Type B pancreatic cell (in vitro differentiated cells): ENCODE measurements at regions not wholly inside any gene's neighbourhood (a gene's known extent, or its start where the extent isn't known, plus 50 kb on each side); places are given as distances from the start of the nearest gene placed in this dataset.

ENCODE experiments used
- DNase-seq: peaks from one replicate; pipeline ENCODE4 v3.0.0; 2021; ENCODE audit warnings: mixed read lengths; ENCODE audit not compliant: unreplicated experiment; ENCODE audit errors: extremely low spot score
- H3K27ac Mint-ChIP-seq: 2 replicates; pipeline ENCODE4 v1.8.0; 2021; ENCODE audit warnings: mild to moderate bottlenecking, mixed read lengths
- H3K27me3 Mint-ChIP-seq: 2 replicates; pipeline ENCODE4 v1.8.0; 2021; ENCODE audit warnings: mixed read lengths
- H3K36me3 Mint-ChIP-seq: 2 replicates; pipeline ENCODE4 v1.8.0; 2021; ENCODE audit warnings: mixed read lengths
- H3K4me1 Mint-ChIP-seq: one replicate; pipeline ENCODE4 v1.8.0; 2021; ENCODE audit warnings: mixed read lengths; ENCODE audit not compliant: unreplicated experiment
- H3K4me3 Mint-ChIP-seq: 2 replicates; pipeline ENCODE4 v1.8.0; 2021; ENCODE audit warnings: mild to moderate bottlenecking, mixed read lengths
- H3K9me3 Mint-ChIP-seq: 2 replicates; pipeline ENCODE4 v1.8.0; 2021; ENCODE audit warnings: mixed read lengths
- CTCF ChIP-seq: fragments of 200-600 bp; sonication (generic); conservative IDR thresholded peaks from 2 replicates; pipeline ENCODE4 v1.5.0; 2021; ENCODE audit warnings: antibody characterized with exemption, mild to moderate bottlenecking

GRCh38 chr10:8378198-8378983, 323.9 kb downstream of the GATA3 start:
- no peaks in the 10 kb centered on the region for H3K36me3 Mint-ChIP-seq

DNA sequence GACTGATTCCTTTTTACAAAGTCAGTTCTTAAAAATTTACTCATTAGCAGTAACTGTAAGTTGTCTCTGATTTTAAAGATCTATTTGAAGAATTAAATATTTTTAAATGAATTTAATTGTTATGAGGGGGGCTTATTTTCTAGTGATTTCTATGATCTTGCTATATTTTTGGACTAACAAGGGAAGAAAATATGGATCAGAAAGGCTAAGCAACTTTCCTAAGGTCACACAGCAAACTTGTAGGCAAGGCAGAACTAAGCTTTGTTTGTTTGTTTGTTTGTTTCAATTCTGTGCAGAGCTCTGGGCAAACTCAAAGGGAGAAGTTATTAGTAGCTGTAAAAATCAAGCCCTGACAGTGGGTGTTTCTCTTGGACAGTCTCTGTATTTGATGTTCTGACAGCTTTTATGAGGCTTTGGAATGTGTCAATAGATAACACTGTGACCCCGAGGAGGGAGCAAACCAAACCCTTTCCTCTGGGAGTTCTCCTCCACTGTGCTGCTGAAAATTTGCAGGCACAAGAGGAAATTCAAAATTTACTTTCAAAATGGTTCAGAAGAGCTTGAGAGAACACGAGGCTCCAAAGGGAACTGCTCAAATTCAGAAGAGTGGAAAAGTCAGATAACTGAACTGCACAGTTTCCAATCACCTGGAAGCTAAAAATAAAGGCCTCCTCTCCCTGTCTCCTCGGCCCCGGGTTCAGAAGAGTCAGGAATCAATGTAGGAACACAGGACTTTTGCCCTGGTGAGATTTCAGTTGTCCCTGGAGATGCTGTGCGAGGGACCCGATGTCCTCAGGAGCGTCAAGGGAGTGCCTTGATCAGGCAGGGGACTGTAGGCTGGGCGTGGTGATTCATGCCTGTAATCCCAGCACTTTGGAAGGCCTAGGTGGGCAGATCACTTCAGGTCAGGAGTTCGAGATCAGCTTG, 325.7 kb downstream of the GATA3 start:
- H3K27me3 Mint-ChIP-seq = no peaks in the 10 kb centered on the region
- no peaks in the 10 kb centered on the region for H3K36me3 Mint-ChIP-seq
- peak overlapping the region; percentile 26 for H3K27ac Mint-ChIP-seq
- no peak for TF ChIP-seq CTCF
- H3K4me3 Mint-ChIP-seq = no peak overlapping the region
- H3K4me1 Mint-ChIP-seq = peaks cover 8% of the 10 kb centered on the region
- DNase-seq = no peak
- no peaks in the 10 kb centered on the region for H3K9me3 Mint-ChIP-seq

More at GRCh38 chr10:8378198-8378983, 323.9 kb downstream of the GATA3 start:
- H3K9me3 Mint-ChIP-seq = no peaks in the 10 kb centered on the region
- H3K4me1 Mint-ChIP-seq = peaks cover 8% of the 10 kb centered on the region
- no peak for TF ChIP-seq CTCF
- no peak overlapping the region for H3K4me3 Mint-ChIP-seq
- no peaks in the 10 kb centered on the region for H3K27me3 Mint-ChIP-seq
- DNase-seq = no peak
- H3K27ac Mint-ChIP-seq = no peak overlapping the region

- no peak overlapping the region for H3K4me3 Mint-ChIP-seq
- no peak overlapping the region for H3K27ac Mint-ChIP-seq
- peaks cover 8% of the 10 kb centered on the region for H3K4me1 Mint-ChIP-seq
- no peak for TF ChIP-seq CTCF
- no peak for DNase-seq
- H3K9me3 Mint-ChIP-seq = no peaks in the 10 kb centered on the region
- H3K27me3 Mint-ChIP-seq = peaks cover 3% of the 10 kb centered on the region
- H3K36me3 Mint-ChIP-seq = no peaks in the 10 kb centered on the region
These were observed 326.5 kb downstream of the GATA3 start for GRCh38 chr10:8380833-8381496.

GRCh38 chr10:8386781-8387180, 332.3 kb downstream of the GATA3 start:
- Mint-ChIP-seq H3K4me1 (no peaks in the 10 kb centered on the region), H3K27ac (no peak overlapping the region), H3K9me3 (no peaks in the 10 kb centered on the region), H3K27me3 (peaks cover 6% of the 10 kb centered on the region), H3K4me3 (no peak overlapping the region), H3K36me3 (no peaks in the 10 kb centered on the region)
- no peak for DNase-seq
- TF ChIP-seq CTCF = no peak

GRCh38 chr10:8389630-8390029, 335.1 kb downstream of the GATA3 start:
- no peak for DNase-seq

More at GRCh38 chr10:8389630-8390029, 335.1 kb downstream of the GATA3 start:
- no peak for TF ChIP-seq CTCF
- H3K4me1 Mint-ChIP-seq = no peaks in the 10 kb centered on the region
- H3K27me3 Mint-ChIP-seq = peaks cover 6% of the 10 kb centered on the region
- H3K27ac Mint-ChIP-seq = no peak overlapping the region
- H3K36me3 Mint-ChIP-seq = no peaks in the 10 kb centered on the region
- H3K9me3 Mint-ChIP-seq = no peaks in the 10 kb centered on the region
- no peak overlapping the region for H3K4me3 Mint-ChIP-seq
